Mammary epithelial cell (primary cell): ENCODE measurements at regions not wholly inside any gene's neighbourhood (a gene's known extent, or its start where the extent isn't known, plus 50 kb on each side); places are given as distances from the start of the nearest gene placed in this dataset.

ENCODE experiments used
- EZH2 ChIP-seq: IDR thresholded peaks from 2 replicates; pipeline ENCODE4 v1.6.1; 2012; ENCODE audit warnings: low read length, inconsistent platforms, borderline replicate concordance
- TF ChIP-seq, protein P1 (sequence below), 2 donors: IDR thresholded peaks in 1 of 2; conservative IDR thresholded peaks in 1 of 2; 2 replicates each; pipeline ENCODE4 v1.5.1; 2011 to 2012; ENCODE audit warnings: inconsistent platforms in 2 of 2, low read length in 2 of 2, mild to moderate bottlenecking in 2 of 2, control low read depth in 1 of 2, low read depth in 1 of 2; ENCODE audit not compliant: insufficient read depth in 1 of 2; ENCODE audit errors: extremely low read depth in 1 of 2

DNA sequence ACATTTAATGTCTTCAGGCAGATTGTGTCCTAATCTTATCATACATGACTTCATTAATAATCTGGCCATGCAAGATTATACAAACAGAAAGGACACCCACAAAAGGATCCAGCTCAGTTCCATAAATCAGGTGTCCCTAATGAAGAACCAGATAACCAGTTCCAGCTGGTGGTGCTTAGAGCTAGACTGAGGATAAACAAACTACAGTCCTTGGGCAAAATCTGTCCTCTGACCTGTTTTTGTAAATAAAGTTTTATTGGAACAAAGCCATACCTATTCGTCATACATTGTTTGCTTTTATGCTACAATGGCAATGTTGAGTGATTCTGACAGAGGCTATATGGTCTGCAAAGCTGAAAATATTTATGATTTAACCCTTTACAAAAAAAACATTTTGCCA, 199.5 kb downstream of the MID1IP1 start:
- TF ChIP-seq, protein P1, sequence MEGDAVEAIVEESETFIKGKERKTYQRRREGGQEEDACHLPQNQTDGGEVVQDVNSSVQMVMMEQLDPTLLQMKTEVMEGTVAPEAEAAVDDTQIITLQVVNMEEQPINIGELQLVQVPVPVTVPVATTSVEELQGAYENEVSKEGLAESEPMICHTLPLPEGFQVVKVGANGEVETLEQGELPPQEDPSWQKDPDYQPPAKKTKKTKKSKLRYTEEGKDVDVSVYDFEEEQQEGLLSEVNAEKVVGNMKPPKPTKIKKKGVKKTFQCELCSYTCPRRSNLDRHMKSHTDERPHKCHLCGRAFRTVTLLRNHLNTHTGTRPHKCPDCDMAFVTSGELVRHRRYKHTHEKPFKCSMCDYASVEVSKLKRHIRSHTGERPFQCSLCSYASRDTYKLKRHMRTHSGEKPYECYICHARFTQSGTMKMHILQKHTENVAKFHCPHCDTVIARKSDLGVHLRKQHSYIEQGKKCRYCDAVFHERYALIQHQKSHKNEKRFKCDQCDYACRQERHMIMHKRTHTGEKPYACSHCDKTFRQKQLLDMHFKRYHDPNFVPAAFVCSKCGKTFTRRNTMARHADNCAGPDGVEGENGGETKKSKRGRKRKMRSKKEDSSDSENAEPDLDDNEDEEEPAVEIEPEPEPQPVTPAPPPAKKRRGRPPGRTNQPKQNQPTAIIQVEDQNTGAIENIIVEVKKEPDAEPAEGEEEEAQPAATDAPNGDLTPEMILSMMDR (conservative IDR thresholded peaks at IDR 0.05 in 1 of 2, IDR thresholded peaks at IDR 0.05 in 1 of 2; ENCODE audit: extremely low read depth in 1 of 2, insufficient read depth in 1 of 2, low read depth in 1 of 2, low read length in 2 of 2): no peak
- TF ChIP-seq EZH2: no peak
